GM08714 (cell line): ENCODE measurements at regions not wholly inside any gene's neighbourhood (a gene's known extent, or its start where the extent isn't known, plus 50 kb on each side); places are given as distances from the start of the nearest gene placed in this dataset.
"Not testable (repeated sequence)": the region's sequence is repeated elsewhere in the genome, so short reads cannot be mapped to it uniquely, and the experiment has no call there.

Experiments
- H3K4me3 ChIP-seq: fragments of 200-500 bp; sonication (Bioruptor generic); 2 replicates; pipeline ENCODE4 v1.5.1; 2014; ENCODE audit warnings: mild to moderate bottlenecking, low read length, inconsistent platforms
- ZNF274 ChIP-seq: IDR thresholded peaks from 2 replicates; pipeline ENCODE4 v1.6.1; 2012; ENCODE audit warnings: mild to moderate bottlenecking, low read depth, low read length

DNA sequence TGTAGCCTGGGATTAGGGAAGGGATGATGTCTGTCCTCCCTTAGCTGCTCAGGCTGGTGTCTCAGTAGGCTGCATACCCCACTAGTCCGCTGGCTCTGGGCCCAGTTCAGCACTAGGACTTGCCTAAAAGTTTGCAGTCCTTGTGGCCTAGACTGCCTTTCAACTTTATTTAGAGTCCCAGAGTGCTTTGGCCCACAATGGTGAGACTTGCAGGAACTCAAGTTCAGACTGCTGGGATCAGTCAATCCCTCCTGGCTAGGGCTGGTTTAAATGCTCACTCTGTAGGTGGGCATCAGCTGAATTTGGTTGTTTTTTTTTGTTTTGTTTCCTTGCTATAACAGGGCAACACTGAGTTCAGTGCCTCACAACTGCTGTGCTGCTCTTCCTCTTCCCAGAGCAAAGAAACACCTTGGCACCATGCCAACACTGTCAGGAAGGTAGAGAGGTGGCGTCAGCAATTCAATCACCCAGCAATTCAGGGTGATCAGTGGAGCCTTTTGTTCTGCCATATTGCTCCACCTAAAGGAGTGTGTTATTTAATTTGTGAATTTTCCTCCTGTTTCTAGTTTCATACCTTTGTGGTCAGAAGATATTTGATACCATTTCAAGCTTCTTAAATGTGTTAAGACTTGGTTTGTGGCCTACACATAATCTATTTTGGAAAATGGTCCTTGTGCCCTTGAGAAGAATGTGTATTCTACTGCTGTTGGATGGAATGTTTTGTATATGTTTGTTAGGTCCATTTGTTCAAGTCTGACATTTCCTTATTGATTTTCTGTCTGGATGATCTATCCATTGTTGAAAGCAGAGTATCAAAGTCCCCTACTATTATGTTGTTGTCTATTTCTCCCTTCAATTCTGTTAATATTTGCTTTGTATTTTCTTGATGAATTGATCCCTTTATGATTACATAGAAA lies 284.0 kb upstream of the PMFBP1 start:
- H3K4me3 ChIP-seq: no peak overlapping the region
- TF ChIP-seq ZNF274: no peak

- H3K4me3 ChIP-seq: not testable (repeated sequence)
Observed at GRCh38 chr16:72453856-72454255, 281.9 kb upstream of the PMFBP1 start.

DNA sequence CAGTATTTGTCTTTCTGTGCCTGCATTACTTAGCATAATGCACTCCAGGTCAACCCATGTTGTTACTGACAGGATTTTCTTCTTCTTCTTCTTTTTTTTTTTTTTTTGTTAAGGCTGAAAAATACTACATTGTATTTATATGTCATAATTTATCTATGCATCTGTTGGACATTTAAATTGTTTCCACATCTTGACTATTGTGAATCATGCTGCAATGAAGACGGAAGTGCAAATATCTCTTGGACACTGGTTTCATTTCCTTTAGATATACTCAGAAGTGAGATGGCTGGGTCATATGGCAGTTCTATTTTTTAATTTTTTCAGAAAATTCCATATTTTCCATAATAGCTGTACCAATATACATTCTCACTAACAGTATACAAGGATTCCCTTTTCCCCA lies 272.7 kb upstream of the PMFBP1 start:
- TF ChIP-seq ZNF274: no peak
- H3K4me3 ChIP-seq: no peak overlapping the region

DNA sequence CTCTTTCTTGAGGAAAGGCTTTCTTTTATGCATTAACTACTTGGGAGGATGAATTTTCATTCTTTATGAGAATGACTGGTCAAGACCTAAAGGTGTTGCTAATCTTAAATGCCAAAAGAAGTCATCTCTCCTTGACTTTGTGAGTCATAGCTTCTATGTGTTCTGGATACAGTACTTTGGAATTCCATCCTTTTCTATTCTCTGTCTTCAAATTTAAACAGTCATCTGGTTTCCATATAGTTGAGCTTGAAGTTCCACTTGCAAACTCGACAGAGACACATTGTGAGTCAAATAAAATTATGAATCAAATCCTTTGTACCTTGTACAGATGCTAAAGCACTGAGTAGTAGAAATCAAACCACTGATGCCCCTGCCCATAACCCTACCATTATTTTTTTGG lies 271.9 kb upstream of the PMFBP1 start:
- TF ChIP-seq ZNF274: no peak
- no peak overlapping the region for H3K4me3 ChIP-seq

GRCh38 chr16:72442385-72443158 lies 270.6 kb upstream of the PMFBP1 start:
- H3K4me3 ChIP-seq: no peak overlapping the region
- no peak for TF ChIP-seq ZNF274

- H3K4me3 ChIP-seq: no peak overlapping the region
- TF ChIP-seq ZNF274: no peak
Observed at GRCh38 chr16:72437891-72438290, 265.9 kb upstream of the PMFBP1 start.

GRCh38 chr16:72434159-72434558 lies 262.2 kb upstream of the PMFBP1 start:
- TF ChIP-seq ZNF274: no peak
- no peak overlapping the region for H3K4me3 ChIP-seq

- H3K4me3 ChIP-seq: no peak overlapping the region
- TF ChIP-seq ZNF274: no peak
Observed at GRCh38 chr16:72430121-72430520, 258.2 kb upstream of the PMFBP1 start.

DNA sequence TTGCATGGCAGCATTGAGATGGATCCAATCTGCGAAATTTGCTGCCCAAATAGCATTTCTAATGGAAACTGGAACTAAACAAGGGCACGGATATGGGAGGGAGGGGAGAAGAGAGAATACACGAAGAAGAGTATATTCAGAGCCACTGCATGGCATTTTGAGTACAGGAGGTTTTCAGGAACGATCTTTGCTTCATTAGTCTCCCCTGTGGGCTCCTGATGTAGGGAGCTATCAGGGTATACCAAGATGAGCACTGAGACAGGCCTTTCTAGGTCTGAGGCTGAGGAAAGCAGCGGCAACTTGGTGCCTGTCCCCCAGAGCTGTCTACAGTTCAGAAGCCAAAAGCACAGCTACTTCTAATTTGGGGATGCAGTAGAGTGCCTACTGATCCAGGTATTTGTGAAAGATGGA lies 257.7 kb upstream of the PMFBP1 start:
- no peak for TF ChIP-seq ZNF274
- no peak overlapping the region for H3K4me3 ChIP-seq

GRCh38 chr16:72428681-72429376 lies 256.9 kb upstream of the PMFBP1 start:
- no peak for TF ChIP-seq ZNF274
- H3K4me3 ChIP-seq: no peak overlapping the region

DNA sequence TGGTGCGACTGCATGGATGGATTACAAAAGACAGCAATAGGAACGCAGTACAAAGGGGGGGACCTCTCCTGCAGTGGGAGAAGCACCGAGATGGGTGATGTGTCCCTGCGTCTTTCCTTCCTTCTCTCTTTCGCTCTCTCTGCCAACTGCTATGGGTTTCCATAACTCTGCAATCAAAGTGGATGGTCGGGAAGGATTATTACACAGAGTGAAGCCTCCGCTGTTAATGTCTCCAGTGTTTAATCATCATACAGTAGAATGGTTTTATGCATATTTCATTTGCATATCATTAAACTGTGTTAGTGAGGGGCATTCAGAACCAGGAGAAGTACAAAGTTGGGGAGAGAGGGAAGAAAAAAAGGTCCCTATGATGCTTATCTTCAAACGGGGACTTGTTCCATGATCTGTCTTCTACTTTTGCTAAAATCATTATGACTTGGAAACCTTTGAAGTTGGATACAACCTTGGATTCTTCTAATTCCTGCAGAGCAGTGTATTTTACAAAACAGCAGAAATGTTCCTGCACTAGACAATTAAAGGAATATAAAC lies 255.9 kb upstream of the PMFBP1 start:
- H3K4me3 ChIP-seq: no peak overlapping the region

DNA sequence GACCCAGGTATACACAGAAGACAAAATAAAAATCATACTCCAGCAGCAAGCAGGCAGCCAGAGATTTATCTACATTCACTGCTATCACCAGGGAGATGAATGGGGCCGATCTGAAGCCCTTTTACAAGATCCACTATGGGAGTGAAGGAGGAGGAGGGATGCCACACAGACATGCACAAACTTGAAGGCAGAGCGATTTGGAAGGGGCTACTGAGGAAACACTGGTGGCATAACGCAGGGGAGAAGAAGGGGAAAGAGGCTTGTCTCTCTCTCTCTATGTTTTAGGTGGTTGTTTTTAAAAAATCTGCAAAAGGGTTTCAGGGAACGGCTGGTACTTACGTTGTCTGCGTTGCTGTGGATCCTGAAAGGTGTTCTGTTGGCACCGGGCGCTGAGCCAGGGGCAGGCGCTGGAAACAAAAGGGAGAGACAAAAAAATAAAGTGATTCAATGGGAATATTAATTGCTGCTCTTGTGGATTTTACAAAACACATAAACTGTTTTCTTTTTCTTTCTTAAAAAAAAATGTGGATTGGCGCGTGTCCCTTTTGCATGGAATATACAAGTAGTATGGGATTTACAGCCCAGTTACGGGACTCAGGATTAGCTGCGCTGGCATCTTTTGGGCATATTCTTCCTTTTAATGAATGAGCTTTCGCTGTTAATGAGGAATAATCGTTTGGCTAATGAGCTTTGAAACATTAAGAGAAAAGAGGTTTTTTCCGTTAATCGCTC lies 255.3 kb upstream of the PMFBP1 start:
- no peak for TF ChIP-seq ZNF274
- H3K4me3 ChIP-seq: no peak overlapping the region

More for the DNA sequence above, 255.9 kb upstream of the PMFBP1 start:
- no peak for TF ChIP-seq ZNF274

GRCh38 chr16:72426386-72426785 lies 254.4 kb upstream of the PMFBP1 start:
- TF ChIP-seq ZNF274: no peak
- H3K4me3 ChIP-seq: no peak overlapping the region
